H9 (cell line): ENCODE measurements at regions not wholly inside any gene's neighbourhood (a gene's known extent, or its start where the extent isn't known, plus 50 kb on each side); places are given as distances from the start of the nearest gene placed in this dataset.
A peak's percentile ranks its signal among the peaks of the same experiment; 100 is the strongest.

Source experiments
- DNase-seq: peaks from one replicate; pipeline ENCODE4 v3.0.0-alpha.2; 2017
- H2AFZ ChIP-seq: one replicate; pipeline ENCODE4 v1.6.1; 2013; ENCODE audit warnings: mild to moderate bottlenecking, low read length, control low read depth, moderate library complexity
- H2AK5ac ChIP-seq: 2 replicates; pipeline ENCODE4 v1.6.1; 2013; ENCODE audit warnings: low read length, control low read depth, mixed read lengths; ENCODE audit not compliant: insufficient read length
- H2BK120ac ChIP-seq: one replicate; pipeline ENCODE4 v1.6.1; 2013; ENCODE audit warnings: low read depth, mild to moderate bottlenecking, low read length, control low read depth, inconsistent platforms; ENCODE audit not compliant: poor library complexity, severe bottlenecking
- H2BK12ac ChIP-seq: 2 replicates; pipeline ENCODE4 v1.6.1; 2013; ENCODE audit warnings: low read length, control low read depth, mixed read lengths, low read depth; ENCODE audit not compliant: insufficient read length
- H2BK15ac ChIP-seq: 2 replicates; pipeline ENCODE4 v1.6.1; 2013; ENCODE audit warnings: low read depth, low read length, control low read depth
- H2BK20ac ChIP-seq: one replicate; pipeline ENCODE4 v1.6.1; 2013; ENCODE audit warnings: low read depth, mild to moderate bottlenecking, low read length, control low read depth, inconsistent platforms; ENCODE audit not compliant: poor library complexity, severe bottlenecking
- H2BK5ac ChIP-seq: 2 replicates; pipeline ENCODE4 v1.6.1; 2013; ENCODE audit warnings: low read length, control low read depth, mixed read lengths; ENCODE audit not compliant: insufficient read length
- H3K14ac ChIP-seq: 2 replicates; pipeline ENCODE4 v1.6.1; 2013; ENCODE audit warnings: low read length, control low read depth; ENCODE audit not compliant: insufficient read depth
- H3K18ac ChIP-seq: 2 replicates; pipeline ENCODE4 v1.6.1; 2013; ENCODE audit warnings: low read depth, mild to moderate bottlenecking, mixed read lengths, low read length, control low read depth; ENCODE audit not compliant: insufficient read length
- H3K23ac ChIP-seq: 2 replicates; pipeline ENCODE4 v1.6.1; 2013; ENCODE audit warnings: low read length, control low read depth, mixed read lengths, low read depth; ENCODE audit not compliant: insufficient read length
- H3K23me2 ChIP-seq: 2 replicates; pipeline ENCODE4 v1.6.1; 2013; ENCODE audit warnings: low read depth, mild to moderate bottlenecking, mixed read lengths, low read length, control low read depth; ENCODE audit not compliant: insufficient read length, poor library complexity, severe bottlenecking
- H3K27ac ChIP-seq: 2 replicates; pipeline ENCODE4 v1.5.1; 2013; ENCODE audit warnings: low read length, control low read depth, mixed read lengths, low read depth; ENCODE audit not compliant: insufficient read length
- H3K27me3 ChIP-seq: 2 replicates; pipeline ENCODE4 v1.6.1; 2013; ENCODE audit warnings: low read length, control low read depth, inconsistent platforms; ENCODE audit not compliant: insufficient read depth
- H3K4ac ChIP-seq: 2 replicates; pipeline ENCODE4 v1.6.1; 2013; ENCODE audit warnings: low read depth, mild to moderate bottlenecking, control low read depth, inconsistent platforms, low read length, moderate library complexity
- H3K4me1 ChIP-seq: 2 replicates; pipeline ENCODE4 v1.6.1; 2013; ENCODE audit warnings: low read length, control low read depth, inconsistent platforms; ENCODE audit not compliant: insufficient read depth
- H3K4me2 ChIP-seq: 2 replicates; pipeline ENCODE4 v1.6.1; 2013; ENCODE audit warnings: low read length, control low read depth, mixed read lengths; ENCODE audit not compliant: insufficient read length, insufficient read depth
- H3K56ac ChIP-seq: 2 replicates; pipeline ENCODE4 v1.6.1; 2013; ENCODE audit warnings: low read depth, mild to moderate bottlenecking, mixed read lengths, low read length, control low read depth; ENCODE audit not compliant: insufficient read length
- H3K79me1 ChIP-seq: 2 replicates; pipeline ENCODE4 v1.6.1; 2013; ENCODE audit warnings: low read depth, mild to moderate bottlenecking, moderate library complexity, low read length, control low read depth, inconsistent platforms; ENCODE audit not compliant: insufficient read depth, poor library complexity, severe bottlenecking
- H3K79me2 ChIP-seq: 2 replicates; pipeline ENCODE4 v1.6.1; 2013; ENCODE audit warnings: low read length, control low read depth, inconsistent platforms; ENCODE audit not compliant: insufficient read depth
- H3K9ac ChIP-seq: 2 replicates; pipeline ENCODE4 v1.6.1; 2013; ENCODE audit warnings: low read length, control low read depth, mixed read lengths; ENCODE audit not compliant: insufficient read length; ENCODE audit errors: extremely low read depth
- H3K9me3 ChIP-seq: one replicate; pipeline ENCODE4 v1.6.1; 2013; ENCODE audit warnings: low read depth, low read length, inconsistent platforms; ENCODE audit not compliant: control insufficient read depth
- H3T11ph ChIP-seq: one replicate; pipeline ENCODE4 v1.6.1; 2013; ENCODE audit warnings: mild to moderate bottlenecking, low read length, control low read depth, inconsistent platforms
- H4K20me1 ChIP-seq: one replicate; pipeline ENCODE4 v1.6.1; 2013; ENCODE audit not compliant: control insufficient read depth, insufficient read length, insufficient read depth
- H4K5ac ChIP-seq: 2 replicates; pipeline ENCODE4 v1.6.1; 2013; ENCODE audit warnings: low read depth, mild to moderate bottlenecking, mixed read lengths, low read length, control low read depth; ENCODE audit not compliant: insufficient read length
- H4K8ac ChIP-seq: replicated peaks from 2 replicates; pipeline ENCODE4 v1.6.1; 2013; ENCODE audit warnings: low read length, control low read depth, mixed read lengths, low read depth; ENCODE audit not compliant: insufficient read length
- H4K91ac ChIP-seq: 2 replicates; pipeline ENCODE4 v1.6.1; 2013; ENCODE audit warnings: low read depth, mild to moderate bottlenecking, moderate library complexity, mixed read lengths, low read length, control low read depth; ENCODE audit not compliant: insufficient read length
- H3K27ac Mint-ChIP-seq, 3 experiments: 2 replicates in 2 of 3; 3 replicates in 1 of 3; pipeline ENCODE4 v1.8.0; 2020 to 2021; ENCODE audit warnings: mixed read lengths in 3 of 3, mild to moderate bottlenecking in 1 of 3, moderate library complexity in 1 of 3
- H3K27me3 Mint-ChIP-seq: 2 replicates; pipeline ENCODE4 v1.8.0; 2021; ENCODE audit warnings: low read depth, mild to moderate bottlenecking, moderate library complexity, mixed read lengths
- H3K36me3 Mint-ChIP-seq, 3 experiments: 2 replicates in 2 of 3; 3 replicates in 1 of 3; pipeline ENCODE4 v1.8.0; 2020 to 2021; ENCODE audit warnings: low read depth in 3 of 3, mixed read lengths in 3 of 3; ENCODE audit not compliant: insufficient read depth in 1 of 3
- H3K4me1 Mint-ChIP-seq, 2 experiments: 2 replicates each; pipeline ENCODE4 v1.8.0; 2020; ENCODE audit warnings: mixed read lengths in 2 of 2
- H3K4me3 Mint-ChIP-seq, 2 experiments: 2 replicates in 1 of 2; 3 replicates in 1 of 2; pipeline ENCODE4 v1.8.0; 2020 to 2021; ENCODE audit warnings: mild to moderate bottlenecking in 2 of 2, mixed read lengths in 2 of 2, moderate library complexity in 1 of 2
- H3K9me3 Mint-ChIP-seq, 2 experiments: 2 replicates in 1 of 2; 3 replicates in 1 of 2; pipeline ENCODE4 v1.8.0; 2020; ENCODE audit warnings: mild to moderate bottlenecking in 2 of 2, mixed read lengths in 2 of 2, moderate library complexity in 1 of 2
- WGBS: extraction: QIAGEN DNeasy Blood & Tissue Kit; methylation state at CpG from one replicate; pipeline ENCODE4 v1.1.7; 2013; ENCODE audit warnings: missing lambda C conversion rate, low lambda C conversion rate, mixed read lengths; ENCODE audit not compliant: insufficient read length; ENCODE audit errors: extremely low coverage; 5-methylcytosine and 5-hydroxymethylcytosine counted together
- TF ChIP-seq, protein P1 (sequence below): fragments of 200-600 bp; sonication (generic); conservative IDR thresholded peaks from 3 replicates; pipeline ENCODE4 v1.8.0; 2021; ENCODE audit warnings: antibody characterized with exemption, mild to moderate bottlenecking

DNA sequence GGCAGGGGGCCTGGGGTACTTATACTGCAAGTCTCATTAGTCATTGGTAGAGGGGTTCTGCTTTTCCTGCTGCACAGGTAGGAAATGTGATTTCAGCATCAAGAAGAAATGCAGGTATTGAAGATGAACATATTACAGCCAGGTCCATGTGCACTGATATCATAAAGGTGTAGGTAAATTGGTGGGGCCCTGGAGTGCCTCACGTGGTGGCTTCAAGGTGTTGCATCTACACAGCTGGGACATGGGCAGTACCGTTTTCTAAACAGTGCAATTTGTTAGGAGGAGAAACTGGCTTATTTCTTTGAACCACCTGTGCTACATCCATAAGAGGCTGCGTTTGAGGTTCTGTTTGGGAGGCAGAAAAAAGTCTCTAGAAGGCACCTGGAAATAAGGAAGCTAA lies 618.1 kb upstream of the RBFOX1 start:
- Histone ChIP-seq H2BK12ac (no peak overlapping the region), H3K56ac (no peak overlapping the region), H3K23me2 (no peaks in the 10 kb centered on the region), H3K9me3 (no peaks in the 10 kb centered on the region), H4K8ac (no peak overlapping the region), H3K4me1 (0 out of 2 replicates have a peak, but pooled peaks cover 2% of the 10 kb centered on the region), H3K79me1 (no peaks in the 10 kb centered on the region), H3K14ac (no peak overlapping the region), H2BK5ac (no peak overlapping the region), H3T11ph (no peak overlapping the region), H4K91ac (no peak overlapping the region), H4K5ac (no peak overlapping the region), H2AFZ (no peak overlapping the region), H3K27ac (no peak overlapping the region), H3K4me2 (no peak overlapping the region), H2BK120ac (no peak overlapping the region), H3K23ac (no peak overlapping the region), H2BK15ac (no peak overlapping the region), H3K18ac (no peak overlapping the region), H3K27me3 (no peaks in the 10 kb centered on the region), H3K79me2 (no peaks in the 10 kb centered on the region), H2AK5ac (no peak overlapping the region), H3K4ac (no peak overlapping the region), H2BK20ac (no peak overlapping the region), H3K9ac (no peak overlapping the region), H4K20me1 (no peaks in the 10 kb centered on the region)
- no CpG with 5 or more reads among the region's 3 CpGs for WGBS
- Mint-ChIP-seq H3K27me3 (peaks cover 10% of the 10 kb centered on the region), H3K4me1 (peaks cover 0 to 2% of the 10 kb centered on the region in 2 experiments; a peak in 1 of 4 replicates), H3K9me3 (peaks cover 6 to 9% of the 10 kb centered on the region in 2 experiments), H3K27ac (no peak overlapping the region), H3K4me3 (no peak overlapping the region), H3K36me3 (peaks cover 0 to 5% (median 3%) of the 10 kb centered on the region in 3 experiments; a peak in 2 of 7 replicates)
- TF ChIP-seq, protein P1, sequence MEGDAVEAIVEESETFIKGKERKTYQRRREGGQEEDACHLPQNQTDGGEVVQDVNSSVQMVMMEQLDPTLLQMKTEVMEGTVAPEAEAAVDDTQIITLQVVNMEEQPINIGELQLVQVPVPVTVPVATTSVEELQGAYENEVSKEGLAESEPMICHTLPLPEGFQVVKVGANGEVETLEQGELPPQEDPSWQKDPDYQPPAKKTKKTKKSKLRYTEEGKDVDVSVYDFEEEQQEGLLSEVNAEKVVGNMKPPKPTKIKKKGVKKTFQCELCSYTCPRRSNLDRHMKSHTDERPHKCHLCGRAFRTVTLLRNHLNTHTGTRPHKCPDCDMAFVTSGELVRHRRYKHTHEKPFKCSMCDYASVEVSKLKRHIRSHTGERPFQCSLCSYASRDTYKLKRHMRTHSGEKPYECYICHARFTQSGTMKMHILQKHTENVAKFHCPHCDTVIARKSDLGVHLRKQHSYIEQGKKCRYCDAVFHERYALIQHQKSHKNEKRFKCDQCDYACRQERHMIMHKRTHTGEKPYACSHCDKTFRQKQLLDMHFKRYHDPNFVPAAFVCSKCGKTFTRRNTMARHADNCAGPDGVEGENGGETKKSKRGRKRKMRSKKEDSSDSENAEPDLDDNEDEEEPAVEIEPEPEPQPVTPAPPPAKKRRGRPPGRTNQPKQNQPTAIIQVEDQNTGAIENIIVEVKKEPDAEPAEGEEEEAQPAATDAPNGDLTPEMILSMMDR = peak; percentile 50; the same call in 2 of the 3 replicates
- DNase-seq = no peak
